Omental fat pad (tissue), 3 donors: ENCODE measurements at regions not wholly inside any gene's neighbourhood (a gene's known extent, or its start where the extent isn't known, plus 50 kb on each side); places are given as distances from the start of the nearest gene placed in this dataset.
A peak's percentile ranks its signal among the peaks of the same experiment; 100 is the strongest.

Experiments
- ATAC-seq: fragments of 150-250 bp; one replicate; pipeline ENCODE4 v1.9.1; 2016; ENCODE audit warnings: mild to moderate bottlenecking, moderate library complexity; ENCODE audit not compliant: low FRiP score
- DNase-seq: peaks from one replicate; pipeline ENCODE4 v3.0.0-alpha.2; 2019; ENCODE audit warnings: low spot score
- TF ChIP-seq, protein P1 (sequence below), 3 donors: fragments of 450-650 bp; IDR thresholded peaks; one replicate each; pipeline ENCODE4 v1.5.1; 2016 to 2017; ENCODE audit warnings: antibody characterized with exemption in 3 of 3, mild to moderate bottlenecking in 3 of 3, moderate library complexity in 2 of 3

DNA sequence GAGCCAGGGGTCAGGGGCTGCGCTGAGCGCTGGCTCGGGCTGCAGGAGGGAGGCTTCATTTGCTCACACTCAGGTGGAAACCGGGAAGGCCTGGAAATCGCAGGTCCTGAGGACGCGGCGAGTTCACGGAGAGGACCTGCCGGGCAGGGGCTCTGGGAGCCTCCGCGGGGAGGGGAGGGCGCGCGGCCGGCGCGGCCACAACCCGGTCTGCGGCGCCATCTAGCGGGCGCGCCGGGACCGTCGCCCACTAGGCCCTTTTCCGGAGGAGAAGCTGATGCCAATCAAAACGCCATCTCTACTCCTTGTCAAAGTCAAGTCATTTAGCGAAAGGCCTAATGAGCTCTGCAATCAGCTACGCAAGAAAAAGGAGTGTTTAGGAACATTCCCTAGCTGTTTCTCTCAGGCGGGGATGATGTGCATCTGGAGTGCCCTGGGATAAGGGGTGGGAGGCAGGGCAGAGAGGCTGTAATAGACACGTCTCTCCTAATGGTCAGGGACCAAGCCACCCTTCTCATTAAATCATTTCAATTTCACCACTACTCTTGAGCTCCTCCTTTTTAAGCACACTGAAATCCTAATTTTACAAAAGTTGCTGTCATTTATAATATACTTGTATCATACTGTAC is 885.8 kb upstream of the TMEM132C start:
- TF ChIP-seq, protein P1, sequence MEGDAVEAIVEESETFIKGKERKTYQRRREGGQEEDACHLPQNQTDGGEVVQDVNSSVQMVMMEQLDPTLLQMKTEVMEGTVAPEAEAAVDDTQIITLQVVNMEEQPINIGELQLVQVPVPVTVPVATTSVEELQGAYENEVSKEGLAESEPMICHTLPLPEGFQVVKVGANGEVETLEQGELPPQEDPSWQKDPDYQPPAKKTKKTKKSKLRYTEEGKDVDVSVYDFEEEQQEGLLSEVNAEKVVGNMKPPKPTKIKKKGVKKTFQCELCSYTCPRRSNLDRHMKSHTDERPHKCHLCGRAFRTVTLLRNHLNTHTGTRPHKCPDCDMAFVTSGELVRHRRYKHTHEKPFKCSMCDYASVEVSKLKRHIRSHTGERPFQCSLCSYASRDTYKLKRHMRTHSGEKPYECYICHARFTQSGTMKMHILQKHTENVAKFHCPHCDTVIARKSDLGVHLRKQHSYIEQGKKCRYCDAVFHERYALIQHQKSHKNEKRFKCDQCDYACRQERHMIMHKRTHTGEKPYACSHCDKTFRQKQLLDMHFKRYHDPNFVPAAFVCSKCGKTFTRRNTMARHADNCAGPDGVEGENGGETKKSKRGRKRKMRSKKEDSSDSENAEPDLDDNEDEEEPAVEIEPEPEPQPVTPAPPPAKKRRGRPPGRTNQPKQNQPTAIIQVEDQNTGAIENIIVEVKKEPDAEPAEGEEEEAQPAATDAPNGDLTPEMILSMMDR (IDR thresholded peaks at IDR 0.05): peak in 1 of 3 donors; percentile 26

DNA sequence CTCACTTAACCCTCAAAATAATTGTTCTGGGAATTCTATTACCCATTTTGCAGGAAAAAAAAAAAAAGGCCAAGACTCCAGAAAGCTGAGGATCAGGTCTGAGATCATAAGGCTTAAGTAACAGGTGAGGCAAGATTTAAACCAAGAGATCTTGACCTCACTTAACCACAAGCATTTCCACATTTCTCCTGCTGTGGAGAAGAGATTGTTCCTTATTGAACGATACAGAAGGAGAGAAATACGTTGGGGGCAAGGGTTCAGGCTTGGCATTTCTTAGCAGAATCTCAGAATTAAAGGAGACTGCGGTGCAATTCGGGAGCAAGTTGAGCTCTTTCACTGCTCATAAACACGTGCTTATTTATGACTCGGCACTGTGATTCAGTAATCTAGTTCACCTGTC is 885.3 kb upstream of the TMEM132C start:
- TF ChIP-seq, protein P1 (IDR thresholded peaks at IDR 0.05): no peak
- no peak for ATAC-seq
- no peak for DNase-seq

More for the DNA sequence above, 885.8 kb upstream of the TMEM132C start:
- peak; percentile 54 for ATAC-seq
- DNase-seq: peak; percentile 26

DNA sequence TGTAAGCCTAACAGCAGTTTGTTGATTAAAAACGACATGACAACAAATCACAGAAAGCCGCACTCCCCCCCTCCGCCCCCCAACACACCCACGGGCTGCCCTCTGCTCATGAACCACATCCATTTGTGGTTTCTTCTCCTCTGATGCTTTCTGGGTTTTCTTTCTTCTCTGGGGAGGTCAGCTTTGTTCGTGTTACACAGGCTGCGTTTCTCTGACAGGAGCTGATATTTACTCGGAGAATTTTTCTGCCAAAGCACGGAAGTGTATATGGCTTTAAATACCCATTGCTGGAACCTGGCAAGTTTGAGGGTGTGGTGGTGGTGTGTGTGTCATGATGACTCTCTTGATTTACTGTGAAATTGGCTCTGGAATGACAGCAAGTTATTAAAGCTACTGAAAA is 883.7 kb upstream of the TMEM132C start:
- ATAC-seq: no peak
- TF ChIP-seq, protein P1 (IDR thresholded peaks at IDR 0.05): no peak
- no peak for DNase-seq

DNA sequence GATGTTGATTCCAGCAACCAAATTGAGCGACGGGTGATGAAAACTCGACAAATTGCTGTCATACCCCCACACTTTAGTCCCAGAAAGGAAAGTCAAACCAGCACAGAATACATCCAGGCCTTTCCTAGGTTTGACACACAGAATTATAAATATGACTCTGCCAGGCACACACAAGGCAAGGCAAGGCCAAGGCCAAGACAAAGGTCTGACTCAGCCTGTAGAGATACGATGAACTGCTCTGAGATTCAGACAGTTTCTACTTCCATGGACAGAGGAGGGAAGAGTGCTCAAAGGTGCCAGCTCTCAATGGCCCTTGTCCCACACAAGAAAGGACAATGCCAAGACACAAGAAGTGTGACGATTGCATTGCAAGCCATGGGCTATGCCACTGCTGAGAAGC is 880.2 kb upstream of the TMEM132C start:
- TF ChIP-seq, protein P1 (IDR thresholded peaks at IDR 0.05): no peak
- no peak for ATAC-seq
- no peak for DNase-seq

DNA sequence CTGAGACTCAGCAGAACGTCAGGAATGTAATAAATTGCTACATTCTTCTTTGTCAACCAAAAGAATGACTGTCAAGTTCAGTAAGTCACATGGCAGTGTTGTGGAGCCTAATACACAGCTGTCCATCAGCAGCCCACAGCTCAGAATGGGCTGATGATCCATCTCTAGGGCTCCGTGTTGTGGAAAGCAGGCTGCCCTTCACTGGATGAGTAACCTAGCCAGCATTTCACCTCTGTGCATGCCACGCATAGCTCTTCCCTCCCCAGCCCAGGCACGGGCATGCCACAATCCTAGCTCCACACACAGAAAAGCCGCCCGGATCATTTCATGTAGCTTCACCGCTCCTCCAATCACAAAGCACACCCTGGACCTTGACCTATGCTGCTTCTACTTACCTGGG is 878.0 kb upstream of the TMEM132C start:
- ATAC-seq (no peak), DNase-seq (no peak)
- TF ChIP-seq, protein P1 (IDR thresholded peaks at IDR 0.05): no peak

DNA sequence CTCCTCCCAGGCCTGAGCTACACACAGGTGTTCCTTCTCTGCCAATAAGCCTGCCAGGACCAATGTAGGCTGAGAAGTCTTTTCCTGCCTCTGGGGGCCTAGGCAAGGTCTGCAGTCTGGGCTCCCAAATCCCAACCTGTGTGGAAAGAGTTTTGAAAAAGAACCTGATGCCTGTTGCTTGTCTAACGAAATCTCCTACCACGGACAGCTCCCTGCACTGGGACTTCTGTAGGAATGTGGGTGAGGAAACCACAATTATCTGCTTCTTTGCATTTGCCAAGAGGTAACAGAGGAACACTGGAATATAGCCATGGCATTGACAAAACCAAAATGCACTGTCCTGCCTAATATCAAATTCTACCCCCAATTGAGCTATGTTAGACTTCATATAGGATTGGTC is 877.0 kb upstream of the TMEM132C start:
- no peak for ATAC-seq
- DNase-seq: no peak
- TF ChIP-seq, protein P1 (IDR thresholded peaks at IDR 0.05): no peak

DNA sequence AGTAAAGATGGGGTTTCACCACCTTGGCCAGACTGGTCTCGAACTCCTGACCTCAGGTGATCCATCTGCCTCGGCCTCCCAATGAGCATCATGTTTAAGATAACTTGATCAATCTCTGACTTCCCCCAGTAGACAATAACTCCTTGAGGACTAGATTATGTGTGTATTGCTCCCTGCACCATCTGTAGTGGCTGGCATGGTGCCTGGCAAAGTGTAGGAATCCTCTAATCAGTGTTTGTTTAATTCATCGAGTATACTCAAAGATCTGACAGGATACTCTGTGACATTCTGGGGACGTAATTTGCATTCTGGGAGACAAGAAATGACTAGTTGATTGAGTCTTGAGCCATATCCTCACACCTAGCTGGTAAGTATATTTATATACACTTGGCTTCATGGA is 873.5 kb upstream of the TMEM132C start:
- DNase-seq (no peak), ATAC-seq (no peak)
- TF ChIP-seq, protein P1 (IDR thresholded peaks at IDR 0.05): no peak
